ENCODE measurements at regions not wholly inside any gene's neighbourhood (a gene's known extent, or its start where the extent isn't known, plus 50 kb on each side); places are given as distances from the start of the nearest gene placed in this dataset. TPM values are rescaled to one million over a fixed set of nuclear protein-coding genes. Genes with fewer than 3 reads are reported as not detected.

DNA sequence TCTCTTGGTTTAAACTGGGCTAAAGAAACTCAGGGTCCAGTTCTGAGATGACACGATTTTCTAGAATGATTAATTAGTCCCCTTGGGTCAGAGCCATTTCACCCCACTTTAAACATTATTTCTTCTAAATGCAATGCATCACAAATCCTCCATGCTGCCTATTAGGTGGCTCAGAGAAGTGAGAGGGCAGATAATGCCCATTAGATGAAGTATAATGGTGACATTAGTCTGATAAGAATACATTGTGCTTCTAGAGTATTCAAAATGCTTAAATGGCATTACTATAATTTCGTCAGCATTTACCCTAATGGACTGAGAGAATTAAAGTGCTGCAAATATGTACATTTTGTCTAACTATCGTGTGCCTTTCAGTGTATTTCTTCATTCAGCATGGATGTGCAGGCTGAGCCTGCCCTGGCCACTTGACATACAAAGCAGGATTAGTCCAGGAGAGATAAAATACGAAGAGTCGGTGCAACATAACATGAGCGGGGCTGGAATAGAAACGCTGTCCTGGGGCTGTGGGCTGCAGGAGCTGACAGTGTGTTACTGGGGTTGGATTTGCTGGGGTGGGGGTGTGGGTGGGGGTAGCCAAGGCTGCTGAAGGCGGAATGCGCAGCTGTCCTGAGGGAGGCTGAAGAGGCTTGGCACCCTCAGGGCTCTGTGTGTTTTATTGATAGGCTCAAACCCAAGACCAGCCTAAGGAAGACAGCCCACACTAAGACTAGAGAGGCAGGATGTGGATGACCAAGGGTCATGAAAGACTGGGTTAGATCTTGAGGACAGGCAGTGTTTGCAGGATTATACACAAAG is 52.8 kb upstream of the KLF6 start:
- TF ChIP-seq CTCF (IDR thresholded peaks at IDR 0.05) = no peak
- intact Hi-C loops (cut with micrococcal nuclease) = no loop called here
- DNase-seq (no peak), ATAC-seq (no peak)
- H3K9me3 Mint-ChIP-seq = peaks cover 2% of the 10 kb centered on the region
- H3K4me3 Mint-ChIP-seq = no peak overlapping the region
- POLR2A ChIA-PET = interaction anchor here (1.5 to 13.6 kb wide), 3 partner anchors 9 to 54 kb away, joined by 6 to 108 read pairs (median 11); partner anchors contain the start of gene KLF6
- CTCF ChIA-PET = no interaction called here
- peaks cover 37% of the 10 kb centered on the region for H3K4me1 Mint-ChIP-seq (ENCODE audit: low read depth)
- H3K27ac Mint-ChIP-seq = no peak overlapping the region
- H3K27me3 Mint-ChIP-seq = no peaks in the 10 kb centered on the region
- H3K36me3 Mint-ChIP-seq (ENCODE audit: low read depth) = no peaks in the 10 kb centered on the region

DNA sequence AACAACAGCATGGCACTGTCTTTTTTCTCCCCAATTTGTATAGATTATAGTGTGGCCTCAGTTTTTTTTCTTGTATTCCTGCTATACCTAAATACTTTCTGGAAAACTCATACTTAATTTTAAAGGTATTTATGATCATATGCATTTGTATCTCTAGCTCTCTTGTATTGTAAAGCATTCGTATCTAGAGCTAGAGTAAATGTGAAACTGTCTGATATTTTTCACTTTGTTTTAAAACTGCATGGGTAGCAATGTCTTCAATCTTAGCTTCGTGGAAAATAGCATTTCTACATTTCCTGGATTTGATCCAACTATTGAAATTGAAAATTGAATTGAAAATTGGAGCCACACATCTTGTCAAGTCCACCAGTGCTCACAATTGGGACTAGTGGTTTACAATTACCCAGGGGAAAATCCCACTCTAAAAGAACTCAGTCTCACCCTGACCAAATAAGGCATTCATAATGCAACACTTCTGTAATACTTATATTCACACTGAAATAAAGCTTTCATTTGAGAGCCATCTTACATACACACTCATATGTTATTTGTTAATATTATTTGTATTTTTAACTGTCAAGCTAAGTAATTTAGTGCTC is 51.3 kb upstream of the KLF6 start:
- H3K4me3 Mint-ChIP-seq = peak overlapping the region; percentile 5
- H3K27ac Mint-ChIP-seq = peak overlapping the region; percentile 67
- H3K9me3 Mint-ChIP-seq = peaks cover 2% of the 10 kb centered on the region
- CTCF ChIA-PET = interaction anchor here (0.7 to 1.5 kb wide), 8 partner anchors 9 to 721 kb away, joined by 3 read pairs; no protein-coding TSS in a partner anchor
- no peaks in the 10 kb centered on the region for H3K36me3 Mint-ChIP-seq (ENCODE audit: low read depth)
- peak; percentile 87 for ATAC-seq
- no peak for DNase-seq
- intact Hi-C loops (cut with micrococcal nuclease) = no loop called here
- no peak for TF ChIP-seq CTCF (IDR thresholded peaks at IDR 0.05)
- no peaks in the 10 kb centered on the region for H3K27me3 Mint-ChIP-seq
- POLR2A ChIA-PET = interaction anchor here (0.9 to 13.6 kb wide), 6 partner anchors 11 to 53 kb away, joined by 3 to 108 read pairs (median 4); partner anchors contain the start of gene KLF6
- H3K4me1 Mint-ChIP-seq (ENCODE audit: low read depth) = peaks cover 51% of the 10 kb centered on the region

GRCh38 chr10:3835770-3836169 is 50.8 kb upstream of the KLF6 start:
- Mint-ChIP-seq H3K36me3 (ENCODE audit: low read depth) (no peaks in the 10 kb centered on the region), H3K27me3 (no peaks in the 10 kb centered on the region), H3K9me3 (peaks cover 2% of the 10 kb centered on the region), H3K4me3 (no peak overlapping the region), H3K27ac (peak overlapping the region; percentile 67), H3K4me1 (ENCODE audit: low read depth) (peaks cover 54% of the 10 kb centered on the region)
- POLR2A ChIA-PET = interaction anchor here (0.6 to 13.6 kb wide), 6 partner anchors 16 to 276 kb away, joined by 3 to 108 read pairs (median 3); partner anchors contain the start of gene KLF6
- DNase-seq (no peak), ATAC-seq (peak; percentile 37)
- CTCF ChIA-PET = interaction anchor here (0.8 to 1.5 kb wide), 5 partner anchors 8 to 721 kb away, joined by 3 read pairs; no protein-coding TSS in a partner anchor
- intact Hi-C loops (cut with micrococcal nuclease) = no loop called here
- no peak for TF ChIP-seq CTCF (IDR thresholded peaks at IDR 0.05)

DNA sequence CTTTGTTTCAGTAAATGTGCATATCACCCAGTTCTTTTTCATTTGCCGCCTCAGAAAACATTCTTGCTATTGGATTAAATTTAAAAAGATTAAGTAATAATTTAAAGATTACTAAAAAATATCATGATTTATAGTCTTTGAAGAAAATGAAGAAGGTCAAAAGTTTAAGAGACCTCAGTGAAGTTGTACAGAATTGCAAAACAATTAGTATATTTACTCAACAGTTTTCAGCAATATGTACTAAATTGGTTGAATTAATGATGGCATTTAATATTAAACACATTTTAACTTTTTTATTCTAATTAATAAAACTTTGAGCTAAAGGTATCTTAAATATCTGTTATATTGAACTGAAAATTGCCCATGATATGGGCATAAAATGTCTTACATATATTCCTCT is 49.9 kb upstream of the KLF6 start:
- no peak for ATAC-seq
- DNase-seq = no peak
- no peak for TF ChIP-seq CTCF (IDR thresholded peaks at IDR 0.05)
- H3K4me3 Mint-ChIP-seq = no peak overlapping the region
- H3K36me3 Mint-ChIP-seq (ENCODE audit: low read depth) = no peaks in the 10 kb centered on the region
- CTCF ChIA-PET = interaction anchor here (1.5 kb wide), 1 partner anchor 52 kb away, joined by 3 read pairs; no protein-coding TSS in a partner anchor
- H3K4me1 Mint-ChIP-seq (ENCODE audit: low read depth) = peaks cover 58% of the 10 kb centered on the region
- POLR2A ChIA-PET = interaction anchor here (0.7 to 13.6 kb wide), 3 partner anchors 30 to 106 kb away, joined by 3 to 108 read pairs (median 5); partner anchors contain the start of gene KLF6
- intact Hi-C loops (cut with micrococcal nuclease) = no loop called here
- no peaks in the 10 kb centered on the region for H3K27me3 Mint-ChIP-seq
- peaks cover 2% of the 10 kb centered on the region for H3K9me3 Mint-ChIP-seq
- no peak overlapping the region for H3K27ac Mint-ChIP-seq

Small RNA genes in the stretch of these regions (microRNA-seq; reads per million reads assigned to microRNA genes)
- not detected for gene MIR6078 (ENCODE audit: borderline microRNAs expressed, borderline replicate concordance)
